GM18861 (cell line): ENCODE measurements at regions not wholly inside any gene's neighbourhood (a gene's known extent, or its start where the extent isn't known, plus 50 kb on each side); places are given as distances from the start of the nearest gene placed in this dataset.
"Not testable (repeated sequence)": the region's sequence is repeated elsewhere in the genome, so short reads cannot be mapped to it uniquely, and the experiment has no call there.

Experiments used
- ATAC-seq: cut with Tn5 transposase; IDR thresholded peaks from one replicate; pipeline ENCODE4 v1.9.1; 2021; ENCODE audit not compliant: unreplicated experiment

DNA sequence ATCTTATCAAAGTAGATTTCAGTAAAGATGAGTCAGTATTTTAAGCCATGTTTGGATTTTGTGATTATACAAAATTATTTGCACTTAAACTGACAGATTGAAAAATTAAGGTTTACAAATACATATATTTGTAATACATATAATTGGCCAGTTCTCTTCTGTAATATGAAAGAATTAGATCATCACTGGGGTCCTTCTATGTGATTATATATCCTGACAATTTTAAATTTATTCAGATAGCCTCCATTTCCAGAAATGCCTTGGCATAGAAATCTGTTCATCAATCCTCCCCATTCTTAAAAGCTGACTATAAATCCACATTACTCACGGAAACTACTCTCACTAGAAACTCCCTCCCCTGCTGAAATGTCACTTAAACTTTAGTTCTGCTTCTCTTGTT lies 280.4 kb upstream of the ANXA10 start:
- ATAC-seq: no peak

DNA sequence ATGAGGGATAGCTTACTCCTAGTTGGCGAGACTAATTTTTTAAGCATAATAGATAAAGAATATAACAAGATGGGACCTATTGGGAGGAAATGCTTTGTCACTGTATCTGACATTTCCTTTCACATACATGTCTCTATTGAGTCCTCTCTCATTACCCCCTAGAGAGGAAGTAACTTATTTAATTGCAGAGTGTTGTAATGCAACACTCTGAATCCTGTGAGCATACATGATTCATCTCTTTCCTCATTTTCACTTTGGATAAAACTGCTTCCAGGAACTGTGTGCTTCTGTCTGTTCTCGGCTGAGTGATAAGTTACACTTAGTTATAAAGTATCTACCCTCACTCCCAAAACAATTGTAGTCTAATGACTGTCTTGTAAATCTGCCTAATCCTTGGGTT lies 266.1 kb upstream of the ANXA10 start:
- ATAC-seq: no peak

DNA sequence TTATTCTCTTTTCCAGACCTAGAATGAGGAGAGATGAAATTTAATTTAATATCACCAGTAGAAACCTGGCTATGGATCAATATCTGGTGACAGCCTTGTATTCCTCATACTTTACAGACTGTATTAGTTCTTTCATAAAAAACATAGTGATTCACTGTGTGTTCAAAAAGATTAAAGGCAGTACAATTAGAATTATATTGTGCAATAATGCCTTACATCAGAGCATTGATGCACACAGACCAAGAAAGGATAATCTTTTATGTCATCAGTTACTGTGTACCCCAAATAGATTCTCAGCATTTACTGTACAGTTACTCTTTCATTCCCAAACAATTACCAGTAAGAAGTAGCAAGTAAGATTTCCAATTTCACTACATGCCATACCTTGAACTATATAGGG lies 260.5 kb upstream of the ANXA10 start:
- ATAC-seq: no peak

DNA sequence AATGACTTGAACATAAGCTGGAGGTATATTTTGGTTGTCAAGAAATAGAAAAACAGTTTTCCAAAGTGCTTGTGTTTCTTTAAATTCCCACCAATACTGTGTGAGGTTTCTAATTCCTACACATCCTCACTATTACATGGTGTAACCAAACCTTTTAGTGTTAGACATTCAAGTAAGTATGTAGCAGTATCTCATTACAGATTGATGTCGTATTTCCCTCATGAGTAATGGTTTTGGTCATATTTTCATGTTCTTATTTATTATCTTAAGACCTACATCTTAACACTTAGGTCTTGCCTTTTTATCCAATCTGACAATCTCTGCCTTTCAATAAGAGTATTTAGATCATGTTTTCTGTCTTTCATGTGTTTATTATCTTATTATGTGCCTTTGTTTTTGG lies 253.7 kb upstream of the ANXA10 start:
- no peak for ATAC-seq

DNA sequence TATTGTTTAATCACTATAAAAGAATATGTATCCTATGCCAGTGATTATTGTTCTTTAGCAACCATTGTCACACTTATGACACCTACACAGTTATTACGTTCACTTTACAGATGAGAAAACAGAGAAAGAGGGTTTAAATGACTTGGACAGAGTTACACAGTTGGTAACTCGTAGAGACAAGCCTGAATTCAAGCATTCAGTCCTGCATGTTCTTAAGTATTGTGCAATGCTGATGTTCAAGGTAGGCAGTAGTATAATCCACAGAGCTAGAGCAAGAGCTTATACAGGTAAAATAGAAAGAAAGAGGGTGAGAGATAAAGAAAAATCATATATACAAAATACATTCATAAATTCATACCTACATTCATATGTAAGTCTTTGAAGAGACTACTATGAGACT lies 249.8 kb upstream of the ANXA10 start:
- no peak for ATAC-seq

DNA sequence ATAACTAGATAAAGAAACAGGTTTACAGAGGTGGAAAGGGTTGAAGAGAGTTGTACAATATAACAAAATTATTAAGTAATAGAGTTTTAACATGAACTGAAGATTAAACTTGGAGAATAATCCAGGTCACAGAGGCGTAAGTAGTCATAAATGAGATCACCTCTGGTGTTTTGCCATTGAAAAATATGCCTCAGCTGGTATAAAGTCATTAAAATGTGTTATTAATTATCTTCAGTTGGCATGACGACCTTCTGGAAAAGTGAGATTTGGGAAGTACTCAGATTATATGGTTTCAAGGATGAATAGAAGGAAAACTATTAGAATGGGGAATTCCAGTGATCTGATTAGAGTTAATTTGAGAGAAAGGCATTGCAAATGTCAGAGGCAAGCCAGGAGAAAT lies 237.5 kb upstream of the ANXA10 start:
- no peak for ATAC-seq

DNA sequence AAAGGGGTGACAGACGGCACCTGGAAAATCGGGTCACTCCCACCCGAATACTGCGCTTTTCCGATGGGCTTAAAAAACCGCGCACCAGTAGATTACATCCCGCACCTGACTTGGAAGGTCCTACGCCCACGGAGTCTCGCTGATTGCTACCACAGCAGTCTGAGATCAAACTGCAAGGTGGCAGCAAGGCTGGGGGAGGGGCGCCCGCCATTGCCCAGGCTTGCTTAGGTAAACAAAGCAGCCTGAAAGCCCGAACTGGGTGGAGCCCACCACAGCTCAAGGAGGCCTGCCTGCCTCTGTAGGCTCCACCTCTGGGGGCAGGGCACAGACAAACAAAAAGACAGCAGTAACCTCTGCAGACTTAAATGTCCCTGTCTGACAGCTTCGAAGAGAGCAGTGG lies 234.2 kb upstream of the ANXA10 start:
- not testable (repeated sequence) for ATAC-seq

DNA sequence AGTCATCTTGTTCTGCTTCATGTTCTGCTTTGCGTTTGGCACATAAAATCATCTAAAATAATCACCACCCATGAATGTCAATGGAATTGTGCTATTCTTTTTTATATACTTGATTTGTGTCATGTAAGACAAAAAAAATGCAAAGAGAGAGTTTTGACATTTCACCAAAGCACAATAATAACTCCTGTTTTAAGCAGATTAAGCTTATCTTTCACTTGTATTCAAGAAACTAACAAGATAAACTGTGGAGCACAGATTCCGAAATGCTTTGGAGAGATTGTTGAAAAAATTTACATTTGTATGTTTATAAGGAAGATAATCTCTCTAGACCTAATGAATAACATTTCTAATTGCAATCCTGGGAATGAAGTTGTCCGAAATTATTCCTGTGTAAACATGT lies 225.1 kb upstream of the ANXA10 start:
- no peak for ATAC-seq

DNA sequence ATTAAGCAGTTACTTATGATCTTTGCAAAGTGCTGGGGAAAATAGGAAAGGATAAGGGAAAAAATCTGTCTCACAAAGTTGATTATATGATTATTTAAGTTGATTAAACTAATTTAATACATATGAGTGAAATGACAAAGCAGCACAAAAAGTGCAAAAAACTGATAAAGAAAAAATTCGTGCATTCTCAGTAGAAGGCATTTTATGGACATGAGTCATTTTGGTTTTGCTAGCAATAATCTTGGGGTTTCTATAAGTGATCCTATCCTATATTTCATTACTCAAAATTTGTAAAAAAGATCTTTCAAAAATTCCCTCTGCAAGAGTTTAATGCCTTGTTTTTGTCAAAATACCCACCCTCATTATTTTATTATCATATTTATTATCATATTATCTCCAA lies 224.2 kb upstream of the ANXA10 start:
- no peak for ATAC-seq

DNA sequence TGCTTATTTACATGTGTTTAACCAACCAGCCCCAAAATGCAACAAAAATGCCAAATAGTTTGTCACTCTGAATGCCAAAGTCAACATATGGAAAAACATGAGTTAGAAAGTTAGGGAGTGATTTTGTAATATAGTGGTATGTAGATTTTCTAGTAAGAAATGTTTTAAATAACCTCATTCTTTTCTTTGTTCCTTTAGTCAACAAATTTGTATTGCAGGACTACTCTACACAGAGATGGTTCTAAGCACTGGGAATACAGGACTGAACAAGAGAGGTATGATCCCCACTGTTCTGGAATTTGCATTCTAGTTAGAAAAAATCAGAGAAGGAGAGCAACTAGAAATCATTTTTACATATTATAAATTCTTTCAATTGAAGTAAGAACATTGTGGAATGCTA lies 218.8 kb upstream of the ANXA10 start:
- no peak for ATAC-seq

DNA sequence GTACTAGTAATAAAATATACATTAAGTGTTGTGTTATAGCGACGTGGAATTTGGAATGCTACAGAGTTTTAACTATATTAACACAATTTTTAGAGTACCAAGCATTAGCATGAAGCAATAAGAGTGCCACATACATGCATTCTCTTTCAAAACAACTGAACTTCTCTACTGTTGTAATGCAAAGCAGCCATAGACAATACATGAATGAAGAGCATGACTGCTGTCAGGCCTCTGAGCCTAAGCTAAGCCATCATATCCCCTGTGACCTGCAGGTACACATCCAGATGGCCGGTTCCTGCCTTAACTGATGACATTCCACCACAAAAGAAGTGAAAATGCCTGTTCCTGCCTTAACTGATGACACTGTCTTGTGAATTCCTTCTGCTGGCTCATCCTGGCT lies 216.2 kb upstream of the ANXA10 start:
- not testable (repeated sequence) for ATAC-seq

DNA sequence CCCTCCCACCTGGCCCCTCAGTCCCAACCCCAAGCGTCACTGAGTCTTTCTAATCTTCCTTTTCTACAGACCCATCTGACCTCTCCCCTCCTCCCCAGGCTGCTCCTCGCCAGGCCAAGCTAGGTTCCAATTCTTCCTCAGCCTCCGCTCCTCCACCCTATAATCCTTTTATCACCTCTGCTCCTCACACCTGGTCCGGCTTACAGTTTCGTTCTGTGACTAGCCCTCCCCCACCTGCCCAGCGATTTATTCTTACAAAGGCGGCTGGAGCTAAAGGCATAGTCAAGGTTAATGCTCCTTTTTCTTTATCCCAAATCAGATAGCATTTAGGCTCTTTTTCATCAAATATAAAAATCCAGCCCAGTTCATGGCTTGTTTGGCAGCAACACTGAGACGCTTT lies 214.5 kb upstream of the ANXA10 start:
- not testable (repeated sequence) for ATAC-seq

DNA sequence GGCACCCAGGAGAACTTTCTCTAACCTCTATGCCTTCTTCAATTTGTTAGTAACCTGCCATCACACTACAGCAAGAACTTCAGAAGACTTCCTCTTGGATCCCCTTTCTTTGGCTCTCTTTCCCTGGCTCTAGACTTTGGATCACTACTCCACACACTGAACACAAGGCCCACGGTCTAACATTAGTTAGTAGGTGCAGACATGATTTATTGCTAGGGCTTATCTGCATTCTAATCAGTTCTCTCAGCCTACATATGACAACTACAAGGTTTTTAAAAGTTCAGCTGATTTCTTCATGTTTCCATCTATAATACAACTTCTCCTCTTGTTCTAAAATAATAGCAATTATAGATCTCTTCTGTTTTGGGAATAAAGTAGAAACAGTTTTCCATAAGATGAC lies 209.1 kb upstream of the ANXA10 start:
- no peak for ATAC-seq

DNA sequence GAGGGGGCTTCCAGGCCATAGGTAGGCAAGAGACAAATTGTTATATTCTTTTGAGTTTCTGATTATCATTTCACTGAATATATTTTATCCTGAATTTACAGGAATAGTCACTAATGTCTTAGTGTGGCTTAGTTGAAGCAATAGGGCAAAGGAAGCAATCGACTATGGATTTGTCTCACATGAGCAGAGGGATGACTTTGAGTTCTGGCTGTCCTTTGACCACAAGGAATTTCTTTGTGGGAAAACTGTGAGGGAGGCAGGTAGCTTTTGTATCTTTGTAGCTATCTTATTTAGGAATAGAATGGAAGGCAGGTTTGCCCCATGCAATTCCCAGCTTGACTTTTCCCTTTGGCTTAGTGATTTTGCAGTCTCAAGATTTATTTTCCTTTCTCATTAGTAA lies 207.3 kb upstream of the ANXA10 start:
- ATAC-seq: no peak

DNA sequence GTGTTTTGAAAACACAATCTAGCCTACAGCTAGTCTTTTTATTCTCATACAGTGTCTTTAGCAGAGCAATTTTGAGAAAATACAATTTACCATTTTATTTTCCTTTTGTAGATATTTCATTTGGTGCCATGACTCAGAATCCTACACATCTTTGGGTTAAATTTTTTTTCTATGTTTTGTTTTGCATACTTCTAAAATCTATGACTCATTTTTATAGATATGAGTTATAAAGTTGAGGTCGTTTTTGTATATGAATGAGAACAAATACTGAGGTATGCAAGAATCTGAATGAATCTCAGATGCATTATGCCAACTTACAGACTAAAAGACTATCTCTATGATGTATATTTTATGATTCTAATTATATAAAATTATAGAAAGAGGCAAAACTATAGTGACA lies 206.5 kb upstream of the ANXA10 start:
- ATAC-seq: no peak

DNA sequence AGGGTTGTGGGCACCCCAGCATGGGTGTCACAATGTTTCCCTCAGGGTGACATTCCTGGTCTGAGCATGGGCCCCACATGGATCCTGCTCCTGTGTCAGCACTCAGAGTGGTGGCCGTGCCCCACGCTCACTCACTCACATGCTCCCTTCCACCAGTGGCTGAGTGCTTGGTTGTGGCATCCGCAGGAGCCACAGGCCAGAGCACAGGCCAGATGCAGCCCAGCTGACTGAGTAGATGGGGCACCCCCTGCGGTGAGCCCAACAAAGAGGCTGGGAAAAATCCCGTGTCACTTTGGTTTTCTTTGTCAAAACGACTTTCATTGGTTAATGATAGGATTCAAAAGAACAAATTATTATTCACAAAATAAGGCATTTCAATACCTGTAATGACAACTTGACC lies 204.6 kb upstream of the ANXA10 start:
- no peak for ATAC-seq

DNA sequence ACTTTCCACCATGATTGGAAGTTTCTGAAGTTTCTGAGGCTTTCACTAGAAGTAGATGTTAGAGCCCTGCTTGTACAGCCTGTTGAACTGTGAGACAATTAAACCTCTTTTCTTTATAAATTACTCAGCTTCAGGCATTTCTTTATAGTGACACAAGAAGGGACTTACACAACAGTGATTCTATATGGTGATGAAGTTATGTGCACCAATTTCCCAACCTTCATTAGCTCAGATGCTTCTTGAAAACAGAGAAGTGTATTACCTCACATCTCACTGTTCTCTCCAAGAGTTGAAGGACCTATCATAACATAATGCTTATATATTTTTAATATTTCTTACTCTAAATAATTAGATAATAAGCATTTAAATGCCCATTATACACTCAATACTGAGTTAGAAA lies 202.1 kb upstream of the ANXA10 start:
- ATAC-seq: no peak

DNA sequence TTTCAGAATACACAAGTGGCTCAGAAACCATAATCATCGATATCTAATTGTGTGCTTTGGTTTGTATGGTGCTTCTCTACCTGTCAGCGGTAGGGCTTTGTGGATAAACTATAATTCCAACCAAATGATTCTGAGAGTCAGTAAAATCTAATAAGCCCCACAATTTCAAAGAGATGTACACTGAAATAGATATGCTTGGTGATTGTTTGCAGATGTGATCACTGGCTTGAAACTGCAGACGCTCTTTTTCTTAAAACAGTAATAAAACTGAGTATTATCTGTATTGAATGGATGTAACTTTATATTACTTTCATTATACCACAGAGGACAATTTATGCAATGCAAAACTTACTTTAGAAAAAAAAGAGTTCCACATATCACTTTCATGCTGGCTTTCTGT lies 198.8 kb upstream of the ANXA10 start:
- no peak for ATAC-seq

DNA sequence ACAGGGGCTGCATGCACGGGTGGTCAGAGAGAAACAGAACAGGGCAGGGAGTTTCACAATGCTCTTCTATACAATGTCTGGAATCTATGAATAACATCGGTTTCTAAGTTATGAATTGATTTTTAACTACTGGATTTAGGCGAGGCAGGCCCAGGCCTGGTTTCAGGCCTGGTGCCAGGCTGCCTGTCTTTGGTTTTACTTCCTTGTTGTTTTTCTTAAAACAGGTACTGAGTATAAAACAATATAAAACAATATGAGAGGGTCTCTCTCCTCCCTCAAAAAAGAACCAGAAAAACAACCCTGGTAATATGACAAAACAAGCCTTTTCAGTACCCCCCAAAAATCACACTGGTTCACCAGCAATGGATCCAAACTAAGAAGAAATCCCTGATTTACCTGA lies 196.1 kb upstream of the ANXA10 start:
- not testable (repeated sequence) for ATAC-seq

DNA sequence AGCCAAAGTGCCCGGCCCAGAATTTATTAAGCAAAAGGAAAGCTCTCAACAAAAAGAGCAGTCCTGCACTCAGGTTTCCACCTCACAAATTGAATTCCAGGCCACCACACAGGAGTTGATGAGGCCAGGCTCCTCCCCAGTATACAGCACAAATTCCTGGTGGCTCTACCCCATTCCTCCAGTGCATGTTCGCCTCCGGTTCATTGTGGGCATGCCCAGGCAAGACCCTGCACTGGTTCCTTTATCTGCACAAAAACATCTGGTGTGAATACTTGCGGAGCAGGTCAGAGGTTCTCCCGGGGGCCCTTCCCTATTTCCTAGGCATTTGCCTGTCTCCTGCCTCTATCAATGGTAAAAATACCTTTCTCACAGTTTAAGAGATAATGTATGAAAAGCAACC lies 195.2 kb upstream of the ANXA10 start:
- no peak for ATAC-seq

DNA sequence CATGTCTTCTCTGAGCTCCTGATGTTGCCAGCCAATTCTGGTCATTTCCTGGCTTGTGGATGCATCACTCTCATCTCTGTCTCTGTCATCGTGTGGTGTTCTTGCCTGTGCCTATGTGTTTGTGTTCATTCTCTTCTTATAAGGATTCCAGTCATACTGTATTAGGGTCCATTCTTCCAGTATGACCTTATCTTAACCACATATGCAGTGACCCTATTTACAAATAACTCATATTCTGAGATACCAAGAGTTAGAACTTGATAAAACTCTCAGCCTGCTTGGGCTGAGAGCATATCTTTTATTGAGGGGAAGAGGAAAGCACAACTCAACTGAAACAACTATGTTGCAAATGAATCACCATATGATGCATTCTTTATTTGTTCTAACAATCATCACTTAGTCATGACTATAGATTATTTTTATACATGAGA lies 189.0 kb upstream of the ANXA10 start:
- no peak for ATAC-seq

DNA sequence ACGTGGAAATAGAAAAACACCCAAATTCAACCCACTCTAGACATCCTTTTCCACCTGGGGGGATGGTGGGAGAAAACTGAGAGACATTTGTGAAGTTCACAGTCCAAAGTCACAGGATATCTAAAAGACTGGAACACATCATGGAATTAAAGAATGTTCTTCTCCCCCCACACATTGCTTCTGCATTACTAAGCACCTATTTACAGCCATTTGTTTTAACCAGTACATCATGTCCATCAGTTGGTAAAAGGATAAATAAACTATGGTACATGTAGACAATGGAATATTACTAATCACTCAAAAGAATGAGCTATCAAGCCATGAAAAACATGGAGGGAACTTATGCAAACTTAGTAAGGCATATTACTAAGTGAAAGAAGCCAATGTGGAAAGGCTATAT lies 185.5 kb upstream of the ANXA10 start:
- ATAC-seq: no peak

DNA sequence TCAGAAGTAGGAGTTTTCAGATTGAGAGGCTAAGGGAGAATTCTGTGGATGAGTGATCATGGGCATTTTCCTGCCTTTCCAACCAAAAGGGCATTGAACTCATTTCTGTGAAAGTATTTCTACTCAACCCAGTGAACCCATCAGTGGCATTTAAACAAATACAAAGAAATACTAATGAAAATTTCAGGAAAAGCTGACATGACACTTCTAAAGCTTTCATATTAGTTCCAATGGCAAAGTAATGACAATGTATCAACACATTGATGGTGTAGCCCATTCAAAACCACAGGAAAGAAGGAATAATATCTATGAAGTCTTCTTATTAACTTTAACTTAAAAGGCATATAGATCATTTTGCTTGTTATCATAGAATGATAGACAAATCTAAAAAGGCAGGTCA lies 183.5 kb upstream of the ANXA10 start:
- no peak for ATAC-seq

DNA sequence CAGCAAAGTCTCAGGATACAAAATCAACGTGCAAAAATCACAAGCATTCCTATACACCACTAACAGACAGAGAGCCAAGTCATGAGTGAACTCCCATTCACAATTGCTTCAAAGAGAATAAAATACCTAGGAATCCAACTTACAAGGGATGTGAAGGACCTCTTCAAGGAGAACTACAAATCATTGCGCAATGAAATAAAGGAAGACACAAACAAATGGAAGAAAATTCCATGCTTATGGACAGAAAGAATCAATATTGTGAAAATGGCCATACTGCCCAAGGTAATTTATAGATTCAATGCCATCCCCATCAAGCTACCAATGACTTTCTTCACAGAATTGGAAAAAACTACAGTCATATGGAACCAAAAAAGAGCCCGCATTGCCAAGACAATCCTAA lies 179.8 kb upstream of the ANXA10 start:
- ATAC-seq: not testable (repeated sequence)
